GM21825 (cell line): ENCODE measurements at regions not wholly inside any gene's neighbourhood (a gene's known extent, or its start where the extent isn't known, plus 50 kb on each side); places are given as distances from the start of the nearest gene placed in this dataset.

Experiments
- ATAC-seq: cut with Tn5 transposase; IDR thresholded peaks from one replicate; pipeline ENCODE4 v1.9.1; 2021; ENCODE audit warnings: mild to moderate bottlenecking, moderate library complexity; ENCODE audit not compliant: unreplicated experiment

DNA sequence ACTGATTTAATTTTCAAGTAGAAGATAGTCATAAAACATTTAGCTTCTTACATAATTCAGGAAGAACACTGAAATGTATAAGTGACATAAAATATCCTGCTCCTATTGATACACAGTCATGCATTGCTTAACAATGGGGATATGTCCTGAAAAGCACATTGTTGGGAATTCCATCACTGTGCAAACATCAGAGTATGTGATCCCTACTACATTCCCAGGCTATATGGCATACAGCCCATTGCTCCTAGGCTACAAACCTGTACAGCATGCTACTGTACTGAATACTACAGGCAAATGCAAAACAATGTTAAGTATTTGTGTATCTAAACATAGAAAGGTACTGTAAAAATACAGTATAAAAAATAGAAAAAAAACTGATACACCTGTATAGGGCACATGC is 723.9 kb upstream of the ARGLU1 start:
- no peak for ATAC-seq

DNA sequence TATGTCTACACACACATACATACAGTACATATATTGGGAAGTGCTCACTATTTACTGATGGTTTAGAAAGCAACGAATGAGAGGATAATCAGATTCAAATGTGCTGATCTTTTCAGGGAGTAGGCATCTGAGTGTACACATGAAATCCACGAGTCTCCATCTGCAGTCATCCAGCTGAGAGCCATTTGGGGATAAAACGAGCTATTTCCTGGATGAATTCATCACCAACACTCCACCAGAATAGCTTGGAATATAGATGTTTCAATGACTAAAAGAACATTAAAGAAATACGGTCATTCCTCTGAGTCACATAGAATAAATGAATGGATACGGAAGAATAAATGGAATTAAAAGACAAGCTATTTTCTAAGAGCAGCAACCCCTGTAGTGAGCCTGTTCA is 721.6 kb upstream of the ARGLU1 start:
- no peak for ATAC-seq

GRCh38 chr13:107284173-107284572 is 716.2 kb upstream of the ARGLU1 start:
- ATAC-seq = no peak

DNA sequence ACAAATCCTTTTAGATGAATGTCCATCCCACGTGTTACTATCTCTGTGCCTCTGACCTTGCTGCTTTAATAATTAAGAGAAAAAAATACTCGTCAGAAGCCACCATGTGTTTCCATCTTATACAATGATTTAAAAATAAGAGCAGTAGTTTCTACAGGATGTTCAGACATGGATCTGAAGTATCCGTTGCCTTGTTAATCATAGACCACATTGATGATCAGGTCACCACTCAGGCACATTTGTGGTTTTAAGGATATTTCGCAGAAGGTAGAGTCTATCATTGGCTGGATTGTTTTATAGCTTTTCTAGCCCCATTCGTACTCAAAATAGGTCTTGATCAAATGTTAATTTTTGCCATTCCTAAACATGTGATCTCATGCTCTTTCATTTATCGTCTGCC is 710.0 kb upstream of the ARGLU1 start:
- ATAC-seq = no peak

DNA sequence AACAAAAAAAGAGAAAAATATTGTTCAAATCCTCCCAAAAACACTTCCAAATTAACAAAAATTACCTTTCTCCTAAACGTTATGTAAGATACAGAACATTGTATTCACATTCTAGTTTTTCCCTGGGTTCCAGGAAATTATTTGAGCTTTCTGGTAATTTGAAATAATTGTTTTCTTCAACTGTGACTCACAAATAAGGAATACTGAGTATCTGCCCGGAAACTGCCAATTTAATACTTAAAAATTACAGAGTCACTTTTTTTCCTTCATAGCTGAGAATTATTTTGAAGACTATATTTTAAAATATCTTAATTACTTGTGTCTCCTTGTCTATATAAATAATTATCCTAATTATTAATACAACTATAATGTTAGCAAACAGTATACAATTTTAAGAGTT is 709.0 kb upstream of the ARGLU1 start:
- no peak for ATAC-seq

- ATAC-seq = no peak
These were observed 708.1 kb upstream of the ARGLU1 start for GRCh38 chr13:107275945-107276614.

- ATAC-seq = no peak
These were observed 707.4 kb upstream of the ARGLU1 start for GRCh38 chr13:107275312-107275711.

- no peak for ATAC-seq
These were observed 703.3 kb upstream of the ARGLU1 start for GRCh38 chr13:107271227-107271626.

- ATAC-seq = no peak
These were observed 698.7 kb upstream of the ARGLU1 start for GRCh38 chr13:107266657-107267056.

GRCh38 chr13:107258599-107259187 is 690.8 kb upstream of the ARGLU1 start:
- ATAC-seq = no peak

DNA sequence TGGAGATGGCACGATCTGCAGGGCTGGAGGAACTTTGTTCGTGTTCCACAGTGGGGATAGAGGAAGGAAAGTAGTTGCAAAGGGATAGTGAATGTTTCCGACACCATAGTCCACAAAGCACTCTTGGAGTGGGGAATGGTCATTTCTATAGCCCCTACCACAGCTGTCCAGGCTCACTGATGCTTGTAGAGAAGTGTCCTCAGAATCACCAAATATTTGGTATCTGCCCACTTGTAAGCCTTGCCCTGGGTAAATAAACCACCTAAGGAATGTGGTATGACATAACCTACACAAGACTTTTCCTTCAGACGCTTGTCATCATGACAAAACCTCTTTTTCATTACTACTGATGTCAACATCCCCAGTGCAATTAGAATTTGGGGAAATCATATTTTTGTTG is 686.5 kb upstream of the ARGLU1 start:
- ATAC-seq = no peak

DNA sequence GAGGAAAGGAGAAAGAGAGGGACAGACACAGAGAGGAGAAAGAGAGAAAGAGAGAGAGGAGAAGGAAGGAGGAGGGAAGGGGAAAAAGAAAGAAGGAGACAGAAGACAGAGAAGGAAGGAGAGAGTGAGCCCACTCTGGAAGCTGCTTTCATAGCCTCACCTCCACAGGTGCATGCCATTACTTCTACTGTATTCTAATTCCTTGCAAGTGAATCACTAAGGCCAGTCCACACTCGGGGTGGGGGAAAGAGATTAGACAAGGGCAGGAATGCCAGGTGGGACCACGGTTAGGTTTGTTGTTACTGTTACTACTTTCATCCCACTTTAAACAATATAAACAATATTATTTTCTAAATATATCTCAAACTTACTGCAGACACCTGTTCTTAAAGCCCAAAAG is 684.5 kb upstream of the ARGLU1 start:
- no peak for ATAC-seq

- no peak for ATAC-seq
These were observed 684.1 kb upstream of the ARGLU1 start for GRCh38 chr13:107252021-107252420.

GRCh38 chr13:107251341-107251740 is 683.4 kb upstream of the ARGLU1 start:
- ATAC-seq = no peak

GRCh38 chr13:107250628-107251027 is 682.7 kb upstream of the ARGLU1 start:
- ATAC-seq = no peak

DNA sequence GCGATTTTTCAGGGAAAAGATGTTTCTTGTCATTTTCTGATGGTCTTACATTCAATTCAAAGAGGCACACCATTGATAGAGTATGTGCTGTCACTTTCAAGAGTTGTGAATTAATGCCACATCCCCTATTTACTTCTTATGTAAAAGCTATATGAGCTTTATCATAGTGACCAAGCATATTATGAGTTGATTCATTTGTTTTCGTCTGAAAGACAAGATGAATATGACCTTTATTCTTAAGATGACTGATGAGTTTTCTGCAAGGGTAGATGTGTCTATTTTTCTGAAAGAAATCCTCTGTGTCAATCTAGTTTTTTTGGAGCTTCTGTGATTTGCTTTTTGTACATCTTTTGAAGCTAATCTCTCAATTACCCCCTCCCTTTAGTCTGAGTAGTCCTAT is 676.3 kb upstream of the ARGLU1 start:
- no peak for ATAC-seq

GRCh38 chr13:107242138-107242537 is 674.2 kb upstream of the ARGLU1 start:
- no peak for ATAC-seq

- ATAC-seq = no peak
These were observed 673.4 kb upstream of the ARGLU1 start for GRCh38 chr13:107241381-107241780.

GRCh38 chr13:107239213-107239612 is 671.3 kb upstream of the ARGLU1 start:
- no peak for ATAC-seq

- ATAC-seq = no peak
These were observed 670.5 kb upstream of the ARGLU1 start for GRCh38 chr13:107238262-107238981.

DNA sequence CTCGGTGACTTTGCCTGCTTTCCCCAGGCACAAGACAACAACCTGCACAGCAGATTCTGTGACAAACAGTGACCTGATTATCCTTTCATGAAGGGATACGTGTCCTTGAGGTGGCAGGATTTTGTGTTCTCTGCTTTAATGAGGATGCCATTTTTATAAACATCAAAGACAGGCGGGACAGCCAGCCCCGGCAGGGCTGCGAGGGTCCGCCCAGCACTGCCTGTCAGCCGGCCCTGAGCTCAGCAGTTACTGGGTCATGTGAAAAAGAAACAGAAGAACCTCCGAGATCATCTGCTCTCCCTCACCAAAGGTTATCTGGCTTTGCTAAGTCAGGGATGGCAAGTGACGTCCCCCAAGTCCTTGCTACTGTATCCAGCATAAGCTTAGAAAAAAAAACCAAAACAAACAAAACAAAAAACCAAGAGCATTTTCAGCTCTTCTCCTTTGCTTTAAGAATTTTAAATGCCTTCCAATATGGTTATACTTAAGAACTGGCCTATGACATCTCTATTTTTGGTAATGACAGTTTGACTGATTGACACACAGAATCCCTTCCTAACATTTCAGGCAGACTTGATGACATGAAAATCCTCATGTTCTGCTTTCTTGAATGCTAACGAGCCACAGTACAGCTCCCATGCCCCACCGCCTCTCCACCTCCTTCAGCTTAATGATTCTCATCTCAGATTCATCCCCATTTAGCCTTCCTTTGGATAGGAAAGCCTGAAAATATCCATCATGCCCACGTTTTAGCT is 666.6 kb upstream of the ARGLU1 start:
- ATAC-seq = no peak

GRCh38 chr13:107233541-107233940 is 665.6 kb upstream of the ARGLU1 start:
- ATAC-seq = no peak
